ENCODE measurements at regions not wholly inside any gene's neighbourhood (a gene's known extent, or its start where the extent isn't known, plus 50 kb on each side); places are given as distances from the start of the nearest gene placed in this dataset.
"Not testable (repeated sequence)": the region's sequence is repeated elsewhere in the genome, so short reads cannot be mapped to it uniquely, and the experiment has no call there.

- TF ChIP-seq YY1 (IDR thresholded peaks at IDR 0.05; ENCODE audit: insufficient read depth, insufficient read length) (no peak), SUZ12 (IDR thresholded peaks at IDR 0.05; ENCODE audit: extremely low read depth, insufficient read depth, insufficient read length) (no peak)
- no peak for DNase-seq (ENCODE audit: low read depth, low spot score)
- no peaks in the 10 kb centered on the region for H3K9me3 ChIP-seq (ENCODE audit: insufficient read depth, low read length)
- no peak overlapping the region for H3K4me3 ChIP-seq (ENCODE audit: insufficient read length, low read depth)
- no peaks in the 10 kb centered on the region for H3K27me3 ChIP-seq (ENCODE audit: insufficient read depth, insufficient read length)
- H3K9ac ChIP-seq (ENCODE audit: insufficient read length, low read depth) = no peak overlapping the region
- H3K4me1 ChIP-seq (ENCODE audit: insufficient read depth, insufficient read length) = peaks cover 2% of the 10 kb centered on the region
- no peaks in the 10 kb centered on the region for H3K36me3 ChIP-seq (ENCODE audit: insufficient read depth, insufficient read length, low read length)
Measured at GRCh38 chr19:31535691-31536460, 186.6 kb upstream of the TSHZ3 start.

GRCh38 chr19:31537136-31537535 is 187.9 kb upstream of the TSHZ3 start:
- TF ChIP-seq SUZ12 (IDR thresholded peaks at IDR 0.05; ENCODE audit: extremely low read depth, insufficient read depth, insufficient read length) = no peak
- no peak for TF ChIP-seq YY1 (IDR thresholded peaks at IDR 0.05; ENCODE audit: insufficient read depth, insufficient read length)
- TF ChIP-seq ZNF274 (IDR thresholded peaks at IDR 0.05; ENCODE audit: low read depth, low read length) = no peak
- Histone ChIP-seq H3K4me1 (ENCODE audit: insufficient read depth, insufficient read length) (no peaks in the 10 kb centered on the region), H3K36me3 (ENCODE audit: insufficient read depth, insufficient read length, low read length) (no peaks in the 10 kb centered on the region), H3K27me3 (ENCODE audit: insufficient read depth, insufficient read length) (no peaks in the 10 kb centered on the region), H3K4me3 (ENCODE audit: insufficient read length, low read depth) (no peak overlapping the region), H3K9me3 (ENCODE audit: insufficient read depth, low read length) (no peaks in the 10 kb centered on the region), H3K9ac (ENCODE audit: insufficient read length, low read depth) (no peak overlapping the region)
- no peak for DNase-seq (ENCODE audit: low read depth, low spot score)

DNA sequence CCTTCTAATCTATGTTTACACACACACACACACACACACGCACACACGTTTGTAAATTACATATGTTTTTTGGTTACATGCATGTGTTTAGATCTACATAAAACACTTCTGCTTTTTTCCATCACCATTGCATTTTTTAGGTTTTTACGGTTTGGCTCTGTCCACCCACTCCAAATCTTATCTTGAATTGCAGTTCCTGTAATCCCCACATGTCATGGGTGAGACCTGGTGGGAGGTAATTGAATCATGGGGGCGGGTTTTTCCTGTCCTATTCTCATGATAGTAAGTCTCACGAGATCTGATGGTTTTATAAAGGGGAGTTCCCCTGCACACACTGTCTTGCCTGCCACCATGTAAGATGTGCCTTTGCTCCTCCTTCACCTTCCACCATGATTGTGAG is 188.7 kb upstream of the TSHZ3 start:
- H3K36me3 ChIP-seq (ENCODE audit: insufficient read depth, insufficient read length, low read length); H3K27me3 ChIP-seq (ENCODE audit: insufficient read depth, insufficient read length); DNase-seq (ENCODE audit: low read depth, low spot score); H3K4me3 ChIP-seq (ENCODE audit: insufficient read length, low read depth); H3K9ac ChIP-seq (ENCODE audit: insufficient read length, low read depth); H3K9me3 ChIP-seq (ENCODE audit: insufficient read depth, low read length); H3K4me1 ChIP-seq (ENCODE audit: insufficient read depth, insufficient read length): not testable (repeated sequence)

DNA sequence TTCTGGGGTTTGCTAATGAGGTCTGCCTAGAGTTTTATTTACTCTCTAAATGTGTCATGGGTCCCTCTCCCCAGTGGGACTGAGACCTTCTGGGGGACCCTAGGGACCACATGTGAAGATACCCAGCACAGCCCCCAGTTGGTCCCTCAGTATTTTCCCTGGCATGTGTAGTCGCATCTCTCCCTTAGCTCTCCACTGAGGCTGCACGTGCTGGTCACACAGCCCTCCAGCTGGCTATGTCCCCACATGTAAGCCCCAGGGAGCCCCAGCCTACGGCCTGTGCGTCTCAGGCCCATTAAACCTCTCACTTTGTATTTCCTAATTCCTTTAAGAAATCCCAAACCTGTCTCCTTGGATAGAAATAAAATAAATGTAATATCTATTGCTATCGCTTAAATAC is 189.6 kb upstream of the TSHZ3 start:
- no peaks in the 10 kb centered on the region for H3K9me3 ChIP-seq (ENCODE audit: insufficient read depth, low read length)
- no peak for TF ChIP-seq YY1 (IDR thresholded peaks at IDR 0.05; ENCODE audit: insufficient read depth, insufficient read length)
- no peaks in the 10 kb centered on the region for H3K4me1 ChIP-seq (ENCODE audit: insufficient read depth, insufficient read length)
- no peak overlapping the region for H3K4me3 ChIP-seq (ENCODE audit: insufficient read length, low read depth)
- H3K36me3 ChIP-seq (ENCODE audit: insufficient read depth, insufficient read length, low read length) = no peaks in the 10 kb centered on the region
- no peak for DNase-seq (ENCODE audit: low read depth, low spot score)
- no peaks in the 10 kb centered on the region for H3K27me3 ChIP-seq (ENCODE audit: insufficient read depth, insufficient read length)
- H3K9ac ChIP-seq (ENCODE audit: insufficient read length, low read depth) = no peak overlapping the region

DNA sequence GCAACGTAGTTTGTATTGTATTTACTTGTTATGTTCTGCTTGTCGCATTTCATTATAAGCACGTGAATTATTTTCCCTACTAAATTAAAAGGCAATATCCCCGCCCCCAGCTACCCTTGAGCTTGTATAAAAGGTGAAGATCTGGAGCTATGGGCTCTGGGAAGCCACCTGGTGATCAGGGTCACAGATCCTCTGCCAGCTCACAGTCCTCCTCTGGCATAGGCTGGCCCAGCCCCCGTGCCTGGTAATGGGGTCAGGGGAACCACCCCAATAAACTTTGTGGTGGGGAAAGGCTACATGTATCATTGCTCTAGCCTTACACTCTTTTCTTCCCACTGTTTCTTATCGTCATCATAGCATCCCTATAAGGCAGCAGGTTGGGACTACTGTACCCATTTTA is 190.2 kb upstream of the TSHZ3 start:
- H3K9ac ChIP-seq (ENCODE audit: insufficient read length, low read depth) = no peak overlapping the region
- H3K4me1 ChIP-seq (ENCODE audit: insufficient read depth, insufficient read length) = no peaks in the 10 kb centered on the region
- H3K4me3 ChIP-seq (ENCODE audit: insufficient read length, low read depth) = no peak overlapping the region
- no peak for DNase-seq (ENCODE audit: low read depth, low spot score)
- no peaks in the 10 kb centered on the region for H3K9me3 ChIP-seq (ENCODE audit: insufficient read depth, low read length)
- H3K36me3 ChIP-seq (ENCODE audit: insufficient read depth, insufficient read length, low read length) = no peaks in the 10 kb centered on the region
- H3K27me3 ChIP-seq (ENCODE audit: insufficient read depth, insufficient read length) = no peaks in the 10 kb centered on the region
- TF ChIP-seq ZNF274 (IDR thresholded peaks at IDR 0.05; ENCODE audit: low read depth, low read length) = no peak
- no peak for TF ChIP-seq YY1 (IDR thresholded peaks at IDR 0.05; ENCODE audit: insufficient read depth, insufficient read length)

GRCh38 chr19:31541396-31541795 is 192.2 kb upstream of the TSHZ3 start:
- Histone ChIP-seq H3K4me3 (ENCODE audit: insufficient read length, low read depth) (no peak overlapping the region), H3K9me3 (ENCODE audit: insufficient read depth, low read length) (0 out of 2 replicates have a peak, but pooled peaks cover 5% of the 10 kb centered on the region), H3K9ac (ENCODE audit: insufficient read length, low read depth) (no peak overlapping the region), H3K36me3 (ENCODE audit: insufficient read depth, insufficient read length, low read length) (no peaks in the 10 kb centered on the region), H3K27me3 (ENCODE audit: insufficient read depth, insufficient read length) (no peaks in the 10 kb centered on the region), H3K4me1 (ENCODE audit: insufficient read depth, insufficient read length) (no peaks in the 10 kb centered on the region)
- DNase-seq (ENCODE audit: low read depth, low spot score) = no peak
- TF ChIP-seq SUZ12 (IDR thresholded peaks at IDR 0.05; ENCODE audit: extremely low read depth, insufficient read depth, insufficient read length) (no peak), YY1 (IDR thresholded peaks at IDR 0.05; ENCODE audit: insufficient read depth, insufficient read length) (no peak), ZNF274 (IDR thresholded peaks at IDR 0.05; ENCODE audit: low read depth, low read length) (no peak)

DNA sequence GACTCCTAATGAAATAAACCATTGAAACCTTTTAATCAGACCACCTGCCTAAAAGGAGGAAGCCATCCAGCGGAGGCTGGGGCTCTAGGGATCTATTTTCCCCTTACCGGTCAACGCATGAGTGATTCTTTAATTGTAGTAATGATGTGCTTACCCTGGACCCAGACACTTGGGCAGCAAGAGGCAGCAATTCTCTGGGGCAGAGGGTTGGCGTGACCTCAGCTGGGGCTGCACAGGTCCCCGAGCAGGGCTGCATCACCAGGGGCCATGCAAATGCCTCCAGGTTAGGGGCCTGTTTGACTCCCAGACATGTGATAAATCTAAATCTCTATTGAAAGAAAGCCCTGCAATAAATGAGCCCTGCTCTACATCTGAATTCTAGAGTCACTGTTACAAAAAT is 194.2 kb upstream of the TSHZ3 start:
- no peaks in the 10 kb centered on the region for H3K27me3 ChIP-seq (ENCODE audit: insufficient read depth, insufficient read length)
- H3K9me3 ChIP-seq (ENCODE audit: insufficient read depth, low read length) = 0 out of 2 replicates have a peak, but pooled peaks cover 5% of the 10 kb centered on the region
- no peak for DNase-seq (ENCODE audit: low read depth, low spot score)
- no peak overlapping the region for H3K9ac ChIP-seq (ENCODE audit: insufficient read length, low read depth)
- no peaks in the 10 kb centered on the region for H3K4me1 ChIP-seq (ENCODE audit: insufficient read depth, insufficient read length)
- H3K36me3 ChIP-seq (ENCODE audit: insufficient read depth, insufficient read length, low read length) = no peaks in the 10 kb centered on the region
- TF ChIP-seq YY1 (IDR thresholded peaks at IDR 0.05; ENCODE audit: insufficient read depth, insufficient read length) (no peak), ZNF274 (IDR thresholded peaks at IDR 0.05; ENCODE audit: low read depth, low read length) (no peak), SUZ12 (IDR thresholded peaks at IDR 0.05; ENCODE audit: extremely low read depth, insufficient read depth, insufficient read length) (no peak)
- no peak overlapping the region for H3K4me3 ChIP-seq (ENCODE audit: insufficient read length, low read depth)

DNA sequence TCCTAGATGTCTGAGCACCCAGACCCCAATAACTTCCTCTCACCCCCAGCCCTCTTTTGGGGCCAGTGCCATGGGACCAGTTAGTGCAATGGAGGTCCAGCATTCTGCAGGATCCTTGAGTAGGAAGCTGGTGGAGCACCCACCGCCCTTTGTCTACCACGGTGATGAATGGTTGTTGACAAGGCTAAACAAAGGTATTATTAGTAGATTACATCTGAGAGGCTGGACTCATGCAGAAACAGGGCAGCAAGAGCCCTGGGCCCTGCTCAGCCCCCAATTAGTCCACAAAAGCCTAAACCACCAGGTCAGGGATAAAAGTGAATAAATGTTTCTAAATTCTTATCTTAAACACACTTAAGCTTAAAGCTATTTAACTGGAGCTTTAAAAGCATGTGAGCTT is 196.5 kb upstream of the TSHZ3 start:
- 0 out of 2 replicates have a peak, but pooled peaks cover 5% of the 10 kb centered on the region for H3K9me3 ChIP-seq (ENCODE audit: insufficient read depth, low read length)
- no peaks in the 10 kb centered on the region for H3K36me3 ChIP-seq (ENCODE audit: insufficient read depth, insufficient read length, low read length)
- no peaks in the 10 kb centered on the region for H3K27me3 ChIP-seq (ENCODE audit: insufficient read depth, insufficient read length)
- no peak for TF ChIP-seq ZNF274 (IDR thresholded peaks at IDR 0.05; ENCODE audit: low read depth, low read length)
- no peak for TF ChIP-seq SUZ12 (IDR thresholded peaks at IDR 0.05; ENCODE audit: extremely low read depth, insufficient read depth, insufficient read length)
- TF ChIP-seq YY1 (IDR thresholded peaks at IDR 0.05; ENCODE audit: insufficient read depth, insufficient read length) = no peak
- no peak overlapping the region for H3K4me3 ChIP-seq (ENCODE audit: insufficient read length, low read depth)
- no peaks in the 10 kb centered on the region for H3K4me1 ChIP-seq (ENCODE audit: insufficient read depth, insufficient read length)
- H3K9ac ChIP-seq (ENCODE audit: insufficient read length, low read depth) = no peak overlapping the region
- no peak for DNase-seq (ENCODE audit: low read depth, low spot score)
